ENCODE measurements at regions not wholly inside any gene's neighbourhood (a gene's known extent, or its start where the extent isn't known, plus 50 kb on each side); places are given as distances from the start of the nearest gene placed in this dataset.

DNA sequence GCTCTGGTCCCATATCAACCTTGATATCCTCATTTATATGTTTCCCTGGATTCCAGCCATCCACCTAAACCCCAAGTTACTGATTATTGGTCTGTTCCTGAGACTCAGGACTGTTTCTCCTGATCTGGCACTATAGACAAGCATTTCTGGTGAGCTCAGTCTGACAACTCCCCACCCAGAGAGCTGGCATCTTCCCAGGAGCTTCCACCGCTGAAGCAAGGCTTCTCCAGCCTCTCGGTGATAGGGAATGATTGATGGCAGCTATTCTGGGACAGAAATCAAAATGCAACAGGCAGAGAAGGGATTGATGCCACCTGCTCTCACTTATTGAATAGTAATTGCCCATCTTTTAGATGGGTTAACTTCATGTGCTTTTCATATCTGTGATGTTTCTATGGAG is 169.7 kb upstream of the GGTLC1 start:
- Histone ChIP-seq H3K9me3 (replicated peaks in 1 of 3) (no peaks in the 10 kb centered on the region), H3K36me3 (replicated peaks in 1 of 2) (no peaks in the 10 kb centered on the region), H3K27ac (no peak overlapping the region), H3K4me1 (replicated peaks in 1 of 2) (no peaks in the 10 kb centered on the region), H3K4me3 (no peak overlapping the region), H3K27me3 (no peaks in the 10 kb centered on the region)
- peak in 1 of 7 donors; percentile 24 for DNase-seq
- WGBS, 4 donors, result 0 to 26% (median 14%) methylated on average over 1 to 2 of the region's 2 CpGs
- TF ChIP-seq POLR2A (IDR thresholded peaks at IDR 0.05) (no peak), CTCF (IDR thresholded peaks at IDR 0.05) (no peak)
- intact Hi-C loops (cut with DNase I), result no loop called here

GRCh38 chr20:24157213-24157612 is 168.6 kb upstream of the GGTLC1 start:
- Histone ChIP-seq H3K4me1 (replicated peaks in 1 of 2) (no peaks in the 10 kb centered on the region), H3K9me3 (replicated peaks in 1 of 3) (no peaks in the 10 kb centered on the region), H3K36me3 (replicated peaks in 1 of 2) (no peaks in the 10 kb centered on the region), H3K4me3 (no peak overlapping the region), H3K27ac (no peak overlapping the region), H3K27me3 (no peaks in the 10 kb centered on the region)
- 52 to 58% (median 56%) methylated on average over 4 of the region's 4 CpGs for WGBS, 4 donors
- intact Hi-C loops (cut with DNase I), result no loop called here
- TF ChIP-seq CTCF (IDR thresholded peaks at IDR 0.05), result no peak
- no peak for TF ChIP-seq POLR2A (IDR thresholded peaks at IDR 0.05)
- peak in 3 of 7 donors; percentile 31 to 54 (median 39) for DNase-seq

DNA sequence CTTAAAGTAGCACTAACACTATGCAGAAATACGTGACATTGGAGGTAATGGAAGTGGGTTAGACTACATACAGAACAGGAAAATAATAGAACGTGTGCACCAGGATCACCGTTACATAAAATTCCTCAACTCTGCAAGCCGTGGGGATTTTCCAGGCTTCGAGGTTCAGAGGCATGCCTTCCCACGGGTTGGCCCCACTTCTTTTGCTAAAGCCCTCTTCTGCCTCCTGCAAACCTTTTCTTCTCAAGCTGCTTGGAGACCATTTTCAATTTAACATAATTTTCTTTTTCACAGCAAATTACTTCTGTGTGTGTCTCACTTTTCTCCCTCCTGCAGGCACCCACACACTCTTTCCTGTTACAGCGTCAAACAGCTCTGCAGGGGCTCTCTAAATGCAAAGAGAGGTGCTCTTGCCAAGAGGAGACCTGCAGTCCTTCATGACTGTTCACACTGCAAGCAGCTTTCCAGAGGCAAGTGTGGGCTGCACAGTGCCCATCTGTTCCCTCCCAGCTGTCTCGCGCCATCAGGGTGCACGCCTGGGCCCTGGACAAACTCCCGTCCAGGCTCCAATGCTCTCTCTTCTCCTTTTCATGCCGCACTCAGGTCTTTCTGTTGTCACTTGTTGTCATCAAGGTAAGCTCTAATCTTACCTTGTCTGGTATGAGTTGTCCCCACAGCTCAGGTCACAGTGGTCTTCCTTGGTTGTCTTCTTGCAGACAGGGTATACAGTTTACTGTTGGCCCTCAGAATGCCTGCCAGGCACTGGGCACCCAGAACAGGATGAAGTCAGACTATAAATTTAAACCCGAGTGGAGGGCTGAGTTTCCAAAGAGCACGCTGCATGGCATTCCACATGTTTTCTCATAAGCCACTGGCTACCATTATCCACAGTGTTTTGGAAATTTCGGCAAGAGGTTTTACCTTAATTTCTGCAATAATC is 164.8 kb upstream of the GGTLC1 start:
- Histone ChIP-seq H3K9me3 (replicated peaks in 1 of 3) (no peaks in the 10 kb centered on the region), H3K4me3 (no peak overlapping the region), H3K4me1 (replicated peaks in 1 of 2) (no peaks in the 10 kb centered on the region), H3K36me3 (replicated peaks in 1 of 2) (no peaks in the 10 kb centered on the region), H3K27me3 (no peaks in the 10 kb centered on the region), H3K27ac (no peak overlapping the region)
- no peak for TF ChIP-seq CTCF (IDR thresholded peaks at IDR 0.05)
- no peak for TF ChIP-seq POLR2A (IDR thresholded peaks at IDR 0.05)
- WGBS, 4 donors, result 78 to 90% (median 82%) methylated on average over 15 of the region's 15 CpGs
- intact Hi-C loops (cut with DNase I), result no loop called here
- no peak for DNase-seq

DNA sequence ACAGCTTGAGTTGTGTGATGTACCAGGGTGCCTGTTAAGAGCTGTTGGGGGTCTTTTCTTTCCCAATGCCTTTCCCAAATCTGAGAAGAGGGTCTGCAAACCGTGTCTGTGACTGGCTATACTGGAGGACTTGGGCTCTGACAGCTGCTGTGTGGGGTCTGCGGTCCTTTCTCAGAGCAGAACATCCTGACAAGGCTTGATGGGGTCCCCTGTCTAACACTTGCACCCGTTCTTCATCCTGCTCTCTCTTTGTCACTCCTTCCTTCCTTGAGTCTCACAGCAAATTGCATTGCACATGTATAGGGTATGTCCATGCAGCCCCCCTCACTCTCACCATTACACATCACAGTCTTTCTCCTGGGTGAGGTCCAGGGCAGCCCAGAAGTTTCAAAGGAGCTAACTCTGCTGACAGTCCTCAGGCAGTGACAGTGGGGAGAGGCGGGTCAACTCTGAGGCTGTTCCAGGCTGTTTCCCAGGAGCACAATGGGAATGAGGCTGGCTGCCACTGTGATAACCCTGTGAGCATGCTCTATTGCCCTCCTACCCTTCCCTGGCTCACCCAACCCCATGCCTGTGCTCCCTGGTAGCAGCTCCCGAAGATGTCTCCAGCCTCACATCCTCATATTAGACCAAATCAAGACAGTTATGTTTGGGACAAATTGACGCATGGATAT is 163.2 kb upstream of the GGTLC1 start:
- WGBS, 4 donors, result 61 to 87% (median 82%) methylated on average over 6 of the region's 6 CpGs
- Histone ChIP-seq H3K27me3 (no peaks in the 10 kb centered on the region), H3K27ac (no peak overlapping the region), H3K4me3 (no peak overlapping the region), H3K4me1 (replicated peaks in 1 of 2) (no peaks in the 10 kb centered on the region), H3K9me3 (replicated peaks in 1 of 3) (no peaks in the 10 kb centered on the region), H3K36me3 (replicated peaks in 1 of 2) (no peaks in the 10 kb centered on the region)
- TF ChIP-seq POLR2A (IDR thresholded peaks at IDR 0.05) (no peak), CTCF (IDR thresholded peaks at IDR 0.05) (no peak)
- intact Hi-C loops (cut with DNase I), result no loop called here
- no peak for DNase-seq
